ENCODE measurements at regions not wholly inside any gene's neighbourhood (a gene's known extent, or its start where the extent isn't known, plus 50 kb on each side); places are given as distances from the start of the nearest gene placed in this dataset.

GRCh38 chr17:79560527-79560926 lies 50.3 kb downstream of the RBFOX3 start:
- CTCF ChIA-PET: no interaction called here
- Mint-ChIP-seq H3K4me1 (ENCODE audit: low read depth) (peaks cover 4% of the 10 kb centered on the region), H3K27me3 (peaks cover 26% of the 10 kb centered on the region), H3K27ac (no peak overlapping the region), H3K4me3 (no peak overlapping the region), H3K36me3 (ENCODE audit: low read depth) (no peaks in the 10 kb centered on the region), H3K9me3 (peaks cover 1% of the 10 kb centered on the region)
- ATAC-seq: no peak
- DNase-seq: no peak
- intact Hi-C loops (cut with micrococcal nuclease): no loop called here
- POLR2A ChIA-PET: no interaction called here
- no peak for TF ChIP-seq CTCF (IDR thresholded peaks at IDR 0.05)

GRCh38 chr17:79559111-79559887 lies 51.6 kb downstream of the RBFOX3 start:
- H3K4me3 Mint-ChIP-seq: no peak overlapping the region
- H3K27me3 Mint-ChIP-seq: peaks cover 26% of the 10 kb centered on the region
- no peaks in the 10 kb centered on the region for H3K36me3 Mint-ChIP-seq (ENCODE audit: low read depth)
- H3K4me1 Mint-ChIP-seq (ENCODE audit: low read depth): peaks cover 4% of the 10 kb centered on the region
- CTCF ChIA-PET: no interaction called here
- DNase-seq (no peak), ATAC-seq (no peak)
- intact Hi-C loops (cut with micrococcal nuclease): no loop called here
- H3K27ac Mint-ChIP-seq: no peak overlapping the region
- peaks cover 2% of the 10 kb centered on the region for H3K9me3 Mint-ChIP-seq
- POLR2A ChIA-PET: no interaction called here
- no peak for TF ChIP-seq CTCF (IDR thresholded peaks at IDR 0.05)

GRCh38 chr17:79558091-79558900 lies 52.6 kb downstream of the RBFOX3 start:
- ChIA-PET CTCF (no interaction called here), POLR2A (no interaction called here)
- DNase-seq (no peak), ATAC-seq (no peak)
- Mint-ChIP-seq H3K27me3 (peaks cover 22% of the 10 kb centered on the region), H3K4me3 (no peak overlapping the region), H3K9me3 (peaks cover 2% of the 10 kb centered on the region), H3K27ac (no peak overlapping the region), H3K36me3 (ENCODE audit: low read depth) (no peaks in the 10 kb centered on the region), H3K4me1 (ENCODE audit: low read depth) (peaks cover 4% of the 10 kb centered on the region)
- TF ChIP-seq CTCF (IDR thresholded peaks at IDR 0.05): no peak
- intact Hi-C loops (cut with micrococcal nuclease): no loop called here

- peaks cover 22% of the 10 kb centered on the region for H3K27me3 Mint-ChIP-seq
- H3K4me1 Mint-ChIP-seq (ENCODE audit: low read depth): peaks cover 4% of the 10 kb centered on the region
- DNase-seq: no peak
- H3K36me3 Mint-ChIP-seq (ENCODE audit: low read depth): no peaks in the 10 kb centered on the region
- H3K9me3 Mint-ChIP-seq: peaks cover 2% of the 10 kb centered on the region
- H3K4me3 Mint-ChIP-seq: no peak overlapping the region
- H3K27ac Mint-ChIP-seq: no peak overlapping the region
- intact Hi-C loops (cut with micrococcal nuclease): no loop called here
- ChIA-PET CTCF (no interaction called here), POLR2A (no interaction called here)
- TF ChIP-seq CTCF (IDR thresholded peaks at IDR 0.05): no peak
- no peak for ATAC-seq
Observed at GRCh38 chr17:79557276-79558090, 53.4 kb downstream of the RBFOX3 start.
